Lung (tissue), 11 donors: ENCODE measurements at regions not wholly inside any gene's neighbourhood (a gene's known extent, or its start where the extent isn't known, plus 50 kb on each side); places are given as distances from the start of the nearest gene placed in this dataset.

Experiments
- ATAC-seq: fragments of 200-7000 bp; cut with Tn5 transposase; one replicate; pipeline ENCODE4 v1.9.1; 2020; ENCODE audit warnings: moderate number of reproducible peaks; ENCODE audit not compliant: insufficient read depth, low FRiP score
- DNase-seq, 3 donors: peaks; one replicate each; pipeline ENCODE4 v3.0.0-alpha.2; 2013 to 2017
- H3K27ac ChIP-seq, 2 donors: one replicate each; pipeline ENCODE4 v1.5.1; 2013; ENCODE audit warnings: mild to moderate bottlenecking in 2 of 2, moderate library complexity in 2 of 2, control low read depth in 1 of 2, inconsistent platforms in 1 of 2, low read depth in 1 of 2, low read length in 1 of 2
- H3K27me3 ChIP-seq, 3 donors: one replicate each; pipeline ENCODE4 v1.5.1; 2013; ENCODE audit warnings: low read length in 2 of 3; ENCODE audit not compliant: control insufficient read depth in 3 of 3, insufficient read depth in 3 of 3
- H3K36me3 ChIP-seq, 4 donors: one replicate each; pipeline ENCODE4 v1.5.1; 2013; ENCODE audit warnings: low read length in 4 of 4, mild to moderate bottlenecking in 1 of 4, moderate library complexity in 1 of 4; ENCODE audit not compliant: control insufficient read depth in 4 of 4, insufficient read depth in 4 of 4
- H3K4me1 ChIP-seq, 5 donors: one replicate each; pipeline ENCODE4 v1.5.1; 2013; ENCODE audit warnings: low read length in 5 of 5, mild to moderate bottlenecking in 2 of 5, moderate library complexity in 1 of 5; ENCODE audit not compliant: control insufficient read depth in 5 of 5, insufficient read depth in 5 of 5
- H3K4me3 ChIP-seq: one replicate; pipeline ENCODE4 v1.5.1; 2013; ENCODE audit warnings: mild to moderate bottlenecking, control low read depth, moderate library complexity
- H3K9ac ChIP-seq, 2 donors: one replicate each; pipeline ENCODE4 v1.5.1; 2013; ENCODE audit warnings: low read length in 2 of 2, control low read depth in 1 of 2; ENCODE audit not compliant: insufficient read depth in 1 of 2
- H3K9me3 ChIP-seq, 4 donors: one replicate each; pipeline ENCODE4 v1.5.1; 2013; ENCODE audit warnings: low read length in 3 of 4, mild to moderate bottlenecking in 1 of 4, moderate library complexity in 1 of 4; ENCODE audit not compliant: control insufficient read depth in 4 of 4, insufficient read depth in 3 of 4
- WGBS, 2 donors: extraction: QIAGEN DNeasy Blood & Tissue Kit; methylation state at CpG; one replicate each; pipeline ENCODE4 v1.1.7; 2013; 5-methylcytosine and 5-hydroxymethylcytosine counted together
- TF ChIP-seq, protein P1 (sequence below): IDR thresholded peaks from 2 replicates; pipeline ENCODE4 v1.5.1; 2012; ENCODE audit warnings: mild to moderate bottlenecking; ENCODE audit errors: control extremely low read depth, extremely low read depth
- donor health status: control.
- donor health status: control.
- donor health status: Bipolar disorder and iron deficiency.
- donor health status: healthy.
- donor health status: DM: yes; HTN: yes; CAD: no.

DNA sequence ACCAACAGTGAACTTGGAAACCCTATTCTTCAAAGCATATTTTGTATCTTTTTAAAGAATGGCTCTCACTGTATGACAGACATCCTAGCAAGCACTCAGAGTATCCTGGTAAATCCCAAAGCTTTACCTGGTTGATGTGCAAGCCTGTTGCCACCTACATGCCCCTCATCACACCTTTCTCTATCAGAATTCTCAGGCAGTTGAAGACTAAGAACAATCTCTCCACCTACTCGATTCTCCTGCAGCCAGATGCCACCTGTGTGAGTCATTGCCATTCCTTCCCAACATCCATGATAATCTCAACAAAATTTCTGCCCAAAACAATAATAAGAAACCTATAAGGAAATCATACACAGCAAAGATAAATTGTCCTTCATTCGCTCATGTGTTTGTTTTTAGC is 659.8 kb downstream of the BCL11A start:
- Histone ChIP-seq H3K36me3 (no peaks in the 10 kb centered on the region), H3K27me3 (no peaks in the 10 kb centered on the region), H3K4me1 (no peaks in the 10 kb centered on the region), H3K27ac (no peak overlapping the region), H3K4me3 (no peak overlapping the region), H3K9ac (no peak overlapping the region), H3K9me3 (no peaks in the 10 kb centered on the region)
- TF ChIP-seq, protein P1, sequence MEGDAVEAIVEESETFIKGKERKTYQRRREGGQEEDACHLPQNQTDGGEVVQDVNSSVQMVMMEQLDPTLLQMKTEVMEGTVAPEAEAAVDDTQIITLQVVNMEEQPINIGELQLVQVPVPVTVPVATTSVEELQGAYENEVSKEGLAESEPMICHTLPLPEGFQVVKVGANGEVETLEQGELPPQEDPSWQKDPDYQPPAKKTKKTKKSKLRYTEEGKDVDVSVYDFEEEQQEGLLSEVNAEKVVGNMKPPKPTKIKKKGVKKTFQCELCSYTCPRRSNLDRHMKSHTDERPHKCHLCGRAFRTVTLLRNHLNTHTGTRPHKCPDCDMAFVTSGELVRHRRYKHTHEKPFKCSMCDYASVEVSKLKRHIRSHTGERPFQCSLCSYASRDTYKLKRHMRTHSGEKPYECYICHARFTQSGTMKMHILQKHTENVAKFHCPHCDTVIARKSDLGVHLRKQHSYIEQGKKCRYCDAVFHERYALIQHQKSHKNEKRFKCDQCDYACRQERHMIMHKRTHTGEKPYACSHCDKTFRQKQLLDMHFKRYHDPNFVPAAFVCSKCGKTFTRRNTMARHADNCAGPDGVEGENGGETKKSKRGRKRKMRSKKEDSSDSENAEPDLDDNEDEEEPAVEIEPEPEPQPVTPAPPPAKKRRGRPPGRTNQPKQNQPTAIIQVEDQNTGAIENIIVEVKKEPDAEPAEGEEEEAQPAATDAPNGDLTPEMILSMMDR: no peak
- ATAC-seq (no peak), DNase-seq (no peak)
- 76 to 93% methylated on average over 2 of the region's 2 CpGs for WGBS, 2 donors

DNA sequence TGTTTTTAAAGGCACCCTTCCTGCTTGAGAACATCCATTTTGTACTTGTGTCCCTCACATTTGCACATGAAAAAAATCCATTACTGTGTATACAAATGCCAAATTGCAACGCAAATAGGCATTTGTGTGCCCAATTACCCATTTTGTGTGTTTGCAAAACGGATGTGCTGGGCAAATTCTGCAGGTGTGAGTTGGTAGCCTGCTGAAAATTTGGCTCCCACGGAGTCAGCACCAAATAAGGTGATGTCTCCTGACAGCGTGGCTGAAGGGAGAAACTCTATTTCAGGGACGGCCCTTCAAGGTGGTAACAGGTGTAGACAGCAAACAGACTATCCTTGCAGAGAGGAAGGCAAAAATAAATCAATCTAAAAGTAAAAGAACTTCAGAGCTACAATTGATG is 661.1 kb downstream of the BCL11A start:
- Histone ChIP-seq H3K27ac (no peak overlapping the region), H3K4me1 (no peaks in the 10 kb centered on the region), H3K9ac (no peak overlapping the region), H3K4me3 (no peak overlapping the region), H3K27me3 (no peaks in the 10 kb centered on the region), H3K36me3 (no peaks in the 10 kb centered on the region), H3K9me3 (no peaks in the 10 kb centered on the region)
- 72 to 88% methylated on average over 5 of the region's 5 CpGs for WGBS, 2 donors
- DNase-seq: no peak
- TF ChIP-seq, protein P1: no peak
- no peak for ATAC-seq

DNA sequence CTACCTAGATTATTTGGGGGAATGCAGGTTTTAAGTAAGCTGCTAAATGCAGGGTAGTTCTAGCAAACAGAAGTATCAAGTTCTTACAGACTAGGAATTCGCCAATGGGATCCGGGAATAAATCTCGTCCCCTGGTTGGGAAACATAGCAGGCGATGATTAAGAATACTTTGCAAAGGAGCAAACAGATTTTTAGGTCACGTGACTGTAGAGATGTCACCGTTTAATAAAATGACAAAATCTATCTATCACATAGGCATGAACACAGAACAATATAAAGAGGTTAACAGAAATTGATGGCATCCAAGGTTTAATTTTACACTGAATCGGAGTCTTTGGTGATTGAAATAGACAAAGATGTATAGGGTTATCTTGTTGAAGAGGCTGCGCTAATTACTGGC is 664.1 kb downstream of the BCL11A start:
- H3K27ac ChIP-seq: no peak overlapping the region
- DNase-seq (no peak), ATAC-seq (no peak)
- H3K4me1 ChIP-seq: peaks cover 0 to 6% (median 4%) of the 10 kb centered on the region in 5 donors
- TF ChIP-seq, protein P1: no peak
- no peaks in the 10 kb centered on the region for H3K9me3 ChIP-seq
- WGBS, 2 donors: 95 to 96% methylated on average over 8 of the region's 8 CpGs
- H3K27me3 ChIP-seq: no peaks in the 10 kb centered on the region
- no peaks in the 10 kb centered on the region for H3K36me3 ChIP-seq
- H3K4me3 ChIP-seq: no peak overlapping the region
- no peak overlapping the region for H3K9ac ChIP-seq

DNA sequence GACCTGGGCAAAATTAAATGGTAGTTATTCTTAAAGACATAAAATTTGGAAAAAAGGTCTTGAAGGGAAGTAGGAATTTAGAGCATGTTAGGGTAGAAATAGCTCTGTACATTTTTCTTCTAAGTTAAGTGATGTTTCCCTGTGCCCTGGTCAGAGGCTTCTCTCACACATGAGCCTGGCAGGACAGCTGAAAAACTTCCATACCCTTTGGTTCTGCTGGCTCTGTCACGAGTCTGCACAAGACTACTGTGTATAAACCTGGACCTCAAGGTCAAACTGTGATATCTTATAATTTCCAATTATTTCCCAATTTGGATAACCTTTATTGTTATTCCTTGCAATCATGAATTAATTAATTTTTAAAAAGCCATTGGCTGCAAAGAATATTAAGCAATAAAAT is 664.7 kb downstream of the BCL11A start:
- no peaks in the 10 kb centered on the region for H3K36me3 ChIP-seq
- H3K9ac ChIP-seq: no peak overlapping the region
- DNase-seq: no peak
- H3K4me3 ChIP-seq: no peak overlapping the region
- no peaks in the 10 kb centered on the region for H3K9me3 ChIP-seq
- no peak overlapping the region for H3K27ac ChIP-seq
- H3K27me3 ChIP-seq: no peaks in the 10 kb centered on the region
- ATAC-seq: no peak
- TF ChIP-seq, protein P1: no peak
- H3K4me1 ChIP-seq: peaks cover 0 to 6% (median 4%) of the 10 kb centered on the region in 5 donors
- WGBS, 2 donors: 54 to 71% methylated on average over 1 of the region's 1 CpG
